Epidermal melanocyte (primary cell): ENCODE measurements at regions not wholly inside any gene's neighbourhood (a gene's known extent, or its start where the extent isn't known, plus 50 kb on each side); places are given as distances from the start of the nearest gene placed in this dataset.
"Not testable (repeated sequence)": the region's sequence is repeated elsewhere in the genome, so short reads cannot be mapped to it uniquely, and the experiment has no call there.

Experiments
- DNase-seq: peaks from one replicate; pipeline ENCODE4 v3.0.0; 2011; ENCODE audit warnings: low spot score; ENCODE audit not compliant: insufficient read length

DNA sequence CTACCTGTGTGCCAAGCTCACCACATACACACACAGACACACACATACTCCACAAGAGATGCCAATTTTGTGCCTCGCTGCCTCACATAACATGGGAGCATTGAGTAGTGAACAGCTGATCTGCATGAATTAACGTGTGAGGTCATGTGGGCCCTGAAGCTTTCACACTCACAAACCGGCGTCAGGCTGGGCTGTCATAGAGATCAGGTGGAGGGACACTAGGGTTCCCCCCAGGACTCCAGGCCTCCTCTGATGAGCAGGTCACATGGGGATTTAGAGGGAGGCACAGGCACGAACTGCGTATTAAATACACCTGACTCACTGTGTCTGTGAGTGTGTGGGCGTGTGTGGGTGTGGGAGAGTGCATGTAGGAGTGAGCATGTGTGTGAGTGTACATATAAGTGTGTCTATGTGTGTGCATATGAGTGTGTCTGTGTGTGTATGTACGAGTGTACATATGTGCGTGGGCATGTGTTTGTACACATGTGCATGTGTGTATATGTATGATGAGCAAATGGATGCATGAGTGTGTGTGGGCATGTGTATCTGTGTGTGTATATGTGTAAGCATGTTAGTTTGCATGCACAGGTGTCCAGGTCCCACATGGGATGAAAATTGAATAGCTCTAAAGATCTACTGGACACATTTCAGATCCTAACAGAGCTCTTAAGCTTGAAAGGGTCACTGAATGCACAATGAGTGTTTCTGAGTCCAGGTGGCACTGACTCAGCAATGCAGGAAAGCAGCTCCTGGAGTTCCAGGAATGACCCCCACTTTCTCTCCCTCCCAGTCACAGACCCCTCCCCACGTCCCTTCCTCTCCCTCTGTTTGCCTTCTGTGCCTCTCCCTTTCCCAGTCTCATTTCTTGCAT lies 336.6 kb downstream of the PREX1 start:
- DNase-seq = no peak

DNA sequence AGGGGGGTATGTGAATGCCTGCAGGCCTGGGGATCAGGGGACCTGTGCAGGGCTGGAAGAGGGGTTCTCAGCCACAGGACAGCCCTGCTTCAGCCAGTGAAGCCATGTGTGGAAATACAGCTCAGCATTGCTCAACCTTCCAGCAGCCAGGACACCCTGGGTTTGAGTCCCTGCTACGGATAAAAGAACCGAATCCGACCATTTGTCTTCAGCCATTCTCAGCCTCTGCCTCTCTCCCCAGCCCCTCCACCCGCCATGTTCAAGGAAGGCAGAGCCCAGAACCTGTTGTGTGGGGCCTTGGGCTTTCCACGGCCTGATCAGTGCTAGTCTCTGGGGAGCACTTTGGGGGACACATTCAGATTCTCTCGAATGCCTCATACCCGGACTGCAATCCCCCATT lies 337.5 kb downstream of the PREX1 start:
- not testable (repeated sequence) for DNase-seq

DNA sequence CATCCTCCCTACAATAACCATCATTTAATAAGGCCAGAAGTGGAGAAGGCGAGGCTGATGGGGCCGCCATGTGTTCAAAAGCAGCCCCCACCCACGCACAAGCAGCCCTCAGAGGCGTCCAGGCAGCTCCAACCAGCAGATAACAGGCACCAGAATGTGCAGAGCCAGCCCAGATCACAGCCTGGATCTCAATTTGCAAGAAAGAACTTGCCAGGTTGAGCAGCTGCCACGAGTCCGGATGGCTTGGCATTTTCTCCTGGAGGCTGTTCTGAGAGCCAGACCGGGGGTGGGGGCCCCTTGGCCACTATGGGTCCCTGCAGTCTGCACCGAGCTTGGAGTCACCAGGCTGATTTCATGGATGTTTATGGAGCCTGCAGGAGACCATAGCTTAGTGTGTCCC lies 338.1 kb downstream of the PREX1 start:
- no peak for DNase-seq

DNA sequence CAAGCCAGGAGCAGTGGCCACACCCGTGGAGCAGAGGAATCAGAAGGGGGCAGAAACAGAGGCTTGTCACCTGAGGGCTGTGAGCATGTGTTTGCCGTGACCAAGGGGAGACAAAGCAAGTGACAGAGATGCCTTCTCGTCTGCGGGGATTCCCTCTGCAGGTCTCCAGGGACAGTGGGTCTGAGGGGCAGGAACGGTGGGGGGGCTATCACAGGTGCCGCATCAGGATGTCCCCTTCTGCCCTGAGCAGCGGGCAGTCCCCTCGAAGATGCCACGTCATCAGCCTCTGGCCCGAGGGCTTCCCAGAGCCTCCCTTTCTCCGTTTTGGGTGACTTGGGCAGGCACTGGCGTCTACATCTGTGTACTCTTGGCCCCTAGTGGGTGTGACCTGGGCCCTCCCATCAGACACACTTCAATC lies 338.7 kb downstream of the PREX1 start:
- DNase-seq = no peak

DNA sequence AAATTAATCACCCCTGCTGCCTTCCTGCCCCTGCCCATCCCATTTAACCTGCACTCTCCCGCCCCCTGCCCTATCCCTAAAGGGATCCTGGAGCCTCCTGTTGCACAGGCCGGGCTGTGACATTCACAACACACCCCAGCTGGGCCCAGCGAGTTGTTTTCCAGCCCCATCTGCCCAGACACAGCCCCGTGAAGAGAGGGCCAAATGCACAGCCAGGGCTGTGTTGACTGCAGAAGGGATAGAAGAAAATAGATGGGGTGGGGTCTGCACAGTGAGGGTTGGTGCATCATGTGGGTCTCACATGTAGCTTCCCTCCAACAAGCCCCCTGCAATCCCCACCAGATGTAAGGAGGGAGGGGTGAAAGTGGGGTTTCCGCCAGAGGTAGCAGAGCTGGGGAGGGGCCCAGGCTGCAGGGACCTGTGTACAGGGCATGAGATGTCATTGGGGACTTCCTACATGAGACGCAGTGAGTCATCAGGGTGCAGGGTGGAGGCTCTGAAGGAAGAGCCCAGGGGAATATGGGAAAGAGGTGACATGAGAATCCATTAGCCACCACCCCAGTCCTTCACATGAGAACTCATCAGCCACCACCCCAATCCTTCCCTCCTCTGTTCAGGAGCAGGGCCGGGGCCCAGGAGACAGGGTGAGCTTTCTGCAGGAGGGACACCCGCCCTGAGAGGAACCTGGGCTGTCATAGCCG lies 339.3 kb downstream of the PREX1 start:
- not testable (repeated sequence) for DNase-seq

DNA sequence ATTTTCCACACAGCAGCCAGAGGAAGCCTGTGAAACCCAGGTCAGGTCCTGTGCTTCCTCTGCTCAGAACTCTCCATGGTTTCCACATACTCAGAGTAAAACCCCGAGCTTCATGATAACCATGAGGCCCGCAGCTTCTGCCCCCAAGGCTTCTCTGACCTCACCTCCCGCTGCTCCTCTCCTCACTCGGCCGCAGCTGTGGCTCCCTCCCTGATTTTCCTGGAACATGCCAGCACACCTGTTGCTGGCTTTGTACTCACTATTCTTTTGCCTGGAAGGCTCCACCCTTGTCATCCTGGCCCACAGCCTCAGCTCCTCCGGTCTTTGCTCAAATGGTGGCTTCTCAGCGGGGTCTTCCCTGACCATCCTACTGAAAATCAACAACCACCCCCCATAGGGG lies 341.7 kb downstream of the PREX1 start:
- no peak for DNase-seq

DNA sequence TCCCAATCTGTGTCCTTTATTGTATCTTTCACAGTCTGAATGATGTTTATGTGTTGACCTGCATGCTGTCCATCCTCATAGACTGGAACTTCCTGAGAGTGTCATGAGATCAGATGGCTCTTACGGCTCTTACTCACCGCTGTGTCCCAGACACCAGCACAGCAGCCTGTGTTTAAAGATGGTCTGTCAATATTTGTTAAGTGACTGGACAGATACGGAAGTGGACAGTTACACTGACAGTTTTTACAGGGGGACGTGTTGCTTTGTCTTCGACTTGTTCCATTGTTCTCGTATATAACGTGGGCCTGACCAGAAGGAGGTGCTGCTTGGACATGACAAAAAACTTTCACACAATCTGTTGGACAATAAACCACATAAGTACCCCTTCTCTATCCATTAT lies 342.6 kb downstream of the PREX1 start:
- DNase-seq = not testable (repeated sequence)

DNA sequence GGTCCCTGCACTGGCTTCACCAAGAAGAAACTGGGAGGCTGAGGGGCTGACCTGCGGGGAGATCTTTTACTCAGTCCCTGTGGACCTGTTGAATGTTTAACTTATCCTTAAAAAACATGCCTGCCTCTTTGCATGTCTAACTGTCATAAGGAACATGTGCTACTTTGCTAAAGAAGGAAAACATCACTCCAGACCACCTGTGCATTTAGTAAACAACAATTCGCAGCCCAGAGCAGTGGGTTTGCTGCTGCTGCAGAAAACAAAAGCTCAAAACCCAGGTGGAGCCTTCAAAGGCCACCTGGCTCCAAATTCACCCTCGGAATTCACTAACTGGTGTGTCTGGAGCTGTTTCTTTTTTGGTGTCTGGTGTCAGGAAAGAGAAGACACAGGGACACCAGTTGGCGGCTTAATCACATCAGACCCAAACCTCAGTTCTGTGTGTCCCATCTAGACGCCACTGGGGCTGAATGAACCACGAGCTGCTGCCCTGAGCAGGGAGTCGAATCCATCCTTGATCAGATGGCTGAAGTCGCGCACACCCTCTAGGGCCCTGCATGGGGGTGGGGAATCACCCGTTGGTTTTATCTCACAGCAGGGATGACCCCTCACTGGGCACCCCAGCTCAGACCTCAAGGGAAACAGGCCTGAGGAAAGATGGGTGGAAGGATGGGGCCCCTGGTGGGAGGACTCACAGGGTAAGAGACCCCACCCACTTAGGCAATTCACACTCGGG lies 344.3 kb downstream of the PREX1 start:
- DNase-seq = no peak

DNA sequence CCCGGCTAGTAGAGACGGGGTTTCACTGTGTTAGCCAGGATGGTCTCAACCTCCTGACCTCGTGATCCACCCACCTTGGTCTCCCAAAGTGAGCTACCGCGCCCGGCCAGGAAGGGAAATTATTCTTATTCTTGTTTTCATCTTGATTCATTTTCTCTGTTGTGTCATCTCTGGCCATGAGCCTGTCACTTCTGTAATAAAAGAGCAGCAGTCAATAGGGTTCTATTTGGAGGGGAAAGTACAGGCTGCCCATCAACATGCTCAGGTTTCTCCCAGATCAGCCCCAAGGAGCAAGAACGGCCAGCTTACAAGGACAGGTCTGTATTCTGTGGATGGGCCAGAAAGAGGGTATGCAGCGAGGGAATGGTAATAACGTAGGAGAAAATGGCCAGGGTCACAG lies 345.0 kb downstream of the PREX1 start:
- no peak for DNase-seq

DNA sequence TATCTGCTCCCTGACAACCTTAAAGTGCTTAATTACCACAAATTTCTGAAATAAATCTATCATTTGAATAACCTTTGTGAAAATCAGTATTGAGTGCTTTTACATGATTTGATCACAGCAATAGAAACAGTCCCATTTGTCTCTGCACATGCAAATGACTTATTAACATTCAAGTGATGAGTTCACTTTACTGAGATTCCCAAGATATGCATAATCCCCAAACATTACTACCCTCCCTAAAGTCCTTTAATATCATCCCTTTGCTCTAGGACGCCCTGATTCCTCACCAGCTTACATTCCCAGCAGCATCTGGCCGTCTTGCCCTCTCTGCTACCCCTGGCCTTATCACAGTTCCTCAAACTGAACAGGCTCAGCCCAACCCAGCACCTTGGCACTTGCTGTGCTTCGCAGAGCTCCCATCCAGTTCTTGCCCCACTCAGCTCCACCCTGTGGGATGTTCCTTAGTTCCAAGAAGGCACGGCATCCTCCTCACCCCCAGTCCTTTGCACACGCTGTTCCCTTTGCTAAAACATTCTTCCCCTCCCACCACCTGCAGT lies 347.5 kb downstream of the PREX1 start:
- no peak for DNase-seq

DNA sequence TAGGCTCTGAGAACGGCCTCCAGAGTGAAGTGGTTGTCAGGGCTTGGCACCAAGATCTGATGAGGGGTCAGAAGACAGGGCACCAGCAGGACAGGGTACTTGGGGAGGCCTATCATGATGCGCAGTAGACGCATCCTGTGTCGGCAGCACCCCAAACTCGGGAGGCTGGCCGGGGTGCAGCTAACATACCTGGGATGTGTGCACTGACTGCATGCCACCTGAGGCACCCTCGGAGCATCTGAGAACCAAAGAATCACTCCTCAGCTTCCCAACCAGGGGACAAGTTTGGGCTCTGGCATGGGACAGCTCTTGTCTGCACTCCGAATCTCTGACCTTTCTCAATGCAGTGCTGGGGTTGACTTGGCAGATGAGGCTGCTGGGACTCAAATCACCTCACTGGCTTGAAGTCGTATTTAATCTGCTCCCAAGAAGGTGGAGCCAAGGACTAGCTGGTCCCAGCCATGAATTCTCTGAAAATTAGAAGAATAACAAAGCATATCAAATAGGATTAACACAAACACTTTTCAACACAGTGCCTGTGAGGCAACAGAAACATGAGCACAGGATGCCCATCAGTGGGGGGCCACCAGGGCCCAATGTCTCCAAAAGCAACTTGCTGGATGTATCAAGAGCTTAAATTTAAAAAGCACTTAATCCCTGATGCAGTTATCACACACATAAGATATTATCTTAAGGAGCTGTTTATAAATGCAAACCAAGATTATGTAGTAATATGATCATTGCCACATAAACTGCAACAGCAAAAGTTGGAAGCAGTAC lies 348.8 kb downstream of the PREX1 start:
- no peak for DNase-seq

DNA sequence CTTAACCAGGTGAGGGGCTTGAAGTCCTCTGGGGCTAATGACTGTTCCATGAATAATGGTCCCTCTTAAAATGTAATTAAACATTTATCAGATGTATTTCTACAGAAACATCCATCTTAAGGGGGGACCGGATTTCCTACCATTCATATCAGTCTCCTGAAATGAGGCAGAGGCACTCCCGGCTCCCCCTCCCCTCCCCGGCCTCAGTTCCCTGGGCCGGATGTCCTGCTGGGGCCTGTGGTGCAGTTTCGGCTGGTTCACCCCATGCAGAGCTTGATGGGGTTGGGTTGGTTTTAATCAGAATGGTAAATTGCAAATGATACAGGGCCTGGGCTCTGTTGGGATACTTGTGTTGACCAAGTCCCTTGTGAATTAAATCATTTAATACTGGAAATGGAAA lies 349.4 kb downstream of the PREX1 start:
- no peak for DNase-seq

DNA sequence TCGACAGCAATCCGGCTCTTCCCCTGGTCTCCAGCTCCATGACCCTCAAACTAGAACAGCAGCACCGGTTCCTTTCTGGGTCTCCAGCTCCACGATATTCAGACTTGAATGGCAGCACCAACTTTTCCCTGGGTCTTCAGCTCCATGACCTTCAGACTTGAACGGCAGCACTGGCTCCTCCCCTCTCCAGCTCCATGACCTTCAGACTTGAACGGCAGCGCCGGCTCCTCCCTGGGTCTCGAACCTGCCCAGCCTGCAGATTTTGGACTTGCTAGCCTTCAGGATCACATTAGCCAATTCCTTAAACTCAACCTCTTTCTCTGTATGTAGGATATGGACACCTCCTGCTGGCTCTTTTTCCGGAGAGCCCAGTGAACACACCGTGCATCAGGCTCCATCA lies 350.9 kb downstream of the PREX1 start:
- no peak for DNase-seq

DNA sequence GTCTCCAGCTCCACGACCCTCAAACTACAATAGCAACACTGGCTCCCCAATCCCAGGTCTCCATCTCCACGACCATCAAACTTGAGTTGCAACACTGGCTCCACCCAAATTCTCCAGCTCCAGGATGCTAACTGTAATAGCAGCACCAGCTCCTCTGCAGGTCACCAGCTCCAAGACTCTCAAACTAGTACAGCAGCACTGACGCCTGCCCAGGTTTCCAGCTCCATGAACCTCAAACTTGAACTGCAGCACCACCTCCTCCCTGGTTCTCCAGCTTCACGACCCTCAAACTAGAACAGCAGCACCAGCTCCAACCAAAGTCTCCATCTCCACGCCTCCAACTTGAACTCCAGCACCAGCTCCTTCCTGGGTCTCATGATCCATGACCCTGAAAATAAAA lies 353.8 kb downstream of the PREX1 start:
- no peak for DNase-seq

DNA sequence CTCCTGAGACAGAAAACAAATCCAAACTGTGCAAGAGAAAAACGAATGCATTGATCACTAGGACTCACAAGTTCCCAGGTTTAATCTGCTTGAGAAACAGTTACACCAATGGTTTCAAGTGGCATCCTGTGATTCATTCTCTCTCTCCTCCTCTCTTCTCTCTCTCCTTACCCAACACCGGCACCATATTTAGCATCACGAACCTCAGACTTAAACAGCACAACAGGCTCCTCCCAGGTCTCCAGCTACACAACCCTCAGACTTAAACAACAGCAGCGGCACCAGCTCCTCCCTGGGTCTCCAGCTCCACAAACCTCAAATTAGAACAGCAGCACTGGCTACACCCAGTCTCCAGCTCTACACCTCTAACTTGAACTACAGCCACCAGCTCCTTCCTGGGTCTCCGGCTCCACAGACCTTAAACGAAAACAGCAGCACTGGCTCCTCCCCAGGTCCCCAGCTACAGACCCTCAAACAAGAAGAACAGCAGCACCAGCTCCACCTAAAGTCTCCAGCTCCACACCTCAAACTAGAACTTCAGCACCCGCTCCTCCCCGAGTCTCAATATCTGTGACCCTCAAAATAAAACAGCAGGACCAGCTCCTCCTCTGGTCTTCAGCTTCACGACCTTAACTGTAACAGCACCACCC lies 355.9 kb downstream of the PREX1 start:
- no peak for DNase-seq

DNA sequence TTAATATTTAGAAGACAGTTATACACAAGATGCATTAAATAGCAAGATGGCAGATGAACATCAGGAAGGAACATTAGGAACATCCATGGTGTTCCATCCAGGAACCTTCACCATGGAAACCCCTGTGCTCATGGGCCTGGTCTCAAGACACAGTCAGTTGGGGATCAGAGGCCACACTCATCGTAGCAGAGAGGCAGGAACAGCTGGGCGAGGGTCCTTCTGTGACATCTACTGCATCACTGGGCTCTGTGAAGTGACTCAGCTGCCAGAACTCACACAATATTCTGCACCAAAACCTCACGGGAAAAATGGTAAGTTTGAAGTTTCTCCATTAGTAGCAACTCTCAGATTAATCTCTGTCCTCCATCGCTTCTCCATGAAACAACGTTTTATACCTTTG lies 356.6 kb downstream of the PREX1 start:
- no peak for DNase-seq

DNA sequence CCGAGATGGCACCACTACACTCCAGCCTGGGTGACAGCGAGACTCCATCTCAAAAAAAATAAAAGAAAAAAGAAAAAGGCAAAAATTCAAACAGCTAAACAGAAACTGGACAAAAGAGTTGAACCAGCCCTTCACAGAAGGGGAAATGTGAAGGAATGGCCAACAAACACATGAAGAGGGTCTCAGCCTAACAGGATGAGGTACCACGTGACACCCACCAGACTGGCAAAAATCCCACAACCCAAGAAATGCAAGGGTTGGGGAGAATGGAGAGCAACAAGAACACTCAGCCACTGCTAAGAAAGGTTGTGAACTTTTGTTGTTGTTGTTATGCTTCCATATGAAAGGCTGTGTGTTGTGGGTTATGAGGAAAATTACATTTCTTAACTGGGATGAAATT lies 357.7 kb downstream of the PREX1 start:
- no peak for DNase-seq

DNA sequence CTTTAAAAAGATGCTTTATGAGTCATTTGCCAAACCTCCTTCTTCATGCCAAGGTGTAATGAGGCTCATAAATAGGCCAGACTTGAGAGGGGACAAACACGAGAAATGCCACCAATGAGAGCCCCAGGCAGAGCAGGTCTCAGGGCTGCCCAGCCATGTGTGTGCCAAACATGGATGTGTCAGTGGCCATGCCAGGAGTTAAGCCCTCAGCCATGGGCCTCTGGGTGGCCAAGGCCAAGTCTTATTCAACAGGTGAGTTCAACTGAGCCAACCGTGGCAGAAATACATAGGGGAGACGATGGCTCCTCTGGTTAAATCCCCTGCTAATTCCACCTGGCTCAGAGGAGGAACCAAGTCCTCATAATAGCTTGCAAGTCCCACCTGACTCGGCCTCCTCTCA lies 358.8 kb downstream of the PREX1 start:
- DNase-seq = no peak

DNA sequence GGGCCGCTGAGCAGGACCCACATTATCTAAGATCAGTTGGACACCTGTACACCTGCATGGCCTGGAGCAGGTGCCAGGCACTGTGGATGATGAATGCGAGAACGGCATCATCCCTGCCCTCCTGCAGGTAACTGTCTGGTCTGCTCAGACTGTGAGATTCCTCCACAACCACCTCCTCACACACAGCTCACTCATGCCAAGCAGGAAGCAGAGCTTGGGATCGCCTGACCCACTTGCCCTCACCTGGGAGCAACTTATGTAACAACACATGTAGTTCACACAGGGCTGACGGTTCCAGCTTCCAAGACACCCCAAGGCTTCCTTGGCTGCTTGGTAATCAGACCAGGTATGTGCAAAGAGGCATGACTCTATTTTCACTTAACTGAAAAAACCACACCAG lies 359.2 kb downstream of the PREX1 start:
- DNase-seq = no peak

DNA sequence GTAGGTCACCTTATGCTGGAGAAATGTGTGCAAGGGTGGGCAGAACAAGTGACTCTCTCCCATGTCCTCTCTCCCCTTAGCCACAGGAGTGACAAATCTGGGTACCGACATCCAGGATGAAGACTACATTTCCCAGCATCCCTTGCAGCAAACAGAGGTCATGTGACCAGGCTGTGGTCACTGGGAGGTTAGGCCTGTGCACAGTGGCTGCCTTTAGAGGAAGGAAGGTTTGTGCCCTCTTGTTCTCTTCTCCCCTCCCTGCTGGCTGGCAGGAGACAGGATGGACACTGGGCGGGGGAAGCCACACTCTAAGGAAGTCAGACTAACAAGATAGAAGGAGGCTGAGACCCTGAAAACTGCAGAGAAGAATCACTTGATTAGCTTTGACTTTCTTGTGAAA lies 360.2 kb downstream of the PREX1 start:
- DNase-seq = no peak

DNA sequence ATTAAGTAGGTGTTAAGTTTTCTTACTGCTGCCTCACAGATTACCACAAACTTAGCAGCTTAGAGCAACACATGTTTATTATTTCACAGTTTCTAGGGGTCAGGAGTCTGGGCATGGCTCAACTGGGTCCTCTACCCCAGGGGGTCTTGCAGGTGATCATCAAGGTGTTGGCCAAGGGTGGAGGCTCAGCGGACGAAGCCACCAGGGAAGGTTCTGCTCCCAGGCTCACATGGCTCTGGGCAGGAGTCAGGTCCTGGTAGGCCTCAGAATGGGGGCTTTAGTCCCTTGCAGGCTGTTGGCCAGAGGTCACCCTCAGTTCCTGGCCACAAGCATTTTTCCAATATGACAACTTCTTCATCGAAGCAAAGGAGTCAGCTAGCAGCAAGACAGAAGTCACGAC lies 362.5 kb downstream of the PREX1 start:
- DNase-seq = no peak
